Gastrocnemius medialis (tissue), 4 donors: ENCODE measurements at regions not wholly inside any gene's neighbourhood (a gene's known extent, or its start where the extent isn't known, plus 50 kb on each side); places are given as distances from the start of the nearest gene placed in this dataset.

Source experiments
- ATAC-seq, 2 donors: fragments of 150-250 bp; one replicate each; pipeline ENCODE4 v1.9.1; 2016
- DNase-seq, 2 donors: peaks; one replicate each; pipeline ENCODE4 v3.0.0-alpha.2; 2019
- H3K27ac ChIP-seq, 4 donors: fragments of 200-600 bp; sonication (generic); 1 replicate in 1 of 4; 2 replicates in 3 of 4; pipeline ENCODE4 v1.5.1; 2016 to 2018; ENCODE audit warnings: mild to moderate bottlenecking in 2 of 4, moderate library complexity in 1 of 4
- H3K27me3 ChIP-seq, 3 donors: fragments of 200-600 bp; sonication (generic) in 2 of 3; 1 replicate in 1 of 3; 2 replicates in 2 of 3; pipeline versions ENCODE4 v1.5.1 to v1.6.0; 2016 to 2019; ENCODE audit warnings: mild to moderate bottlenecking in 1 of 3, moderate library complexity in 1 of 3
- H3K36me3 ChIP-seq, 2 donors: fragments of 200-600 bp; sonication (generic) in 1 of 2; one replicate each; pipeline ENCODE4 v1.5.1; 2017 to 2018
- H3K4me1 ChIP-seq, 2 donors: fragments of 200-600 bp; sonication (generic) in 1 of 2; one replicate each; pipeline ENCODE4 v1.5.1; 2016 to 2017; ENCODE audit warnings: mild to moderate bottlenecking in 2 of 2
- H3K4me3 ChIP-seq, 4 donors: fragments of 200-600 bp; sonication (generic) in 3 of 4; 1 replicate in 1 of 4; 2 replicates in 3 of 4; pipeline ENCODE4 v1.5.1; 2016 to 2019; ENCODE audit warnings: mild to moderate bottlenecking in 2 of 4
- H3K9me3 ChIP-seq, 3 donors: fragments of 200-600 bp; sonication (generic) in 2 of 3; 1 replicate in 1 of 3; 2 replicates in 2 of 3; pipeline ENCODE4 v1.5.1; 2016 to 2019
- CTCF ChIP-seq, 5 experiments: fragments of 450-650 bp in 3 of 5; fragments of 200-600 bp in 2 of 5; sonication (generic) in 2 of 5; IDR thresholded peaks in 4 of 5; conservative IDR thresholded peaks in 1 of 5; 1 replicate in 4 of 5; 2 replicates in 1 of 5; pipeline ENCODE4 v1.5.1; 2016 to 2019; ENCODE audit warnings: antibody characterized with exemption in 5 of 5, mild to moderate bottlenecking in 3 of 5, moderate library complexity in 3 of 5
- POLR2A ChIP-seq, 2 donors: fragments of 450-650 bp; IDR thresholded peaks; one replicate each; pipeline ENCODE4 v1.6.1; 2017; ENCODE audit warnings: antibody characterized with exemption in 2 of 2, mild to moderate bottlenecking in 2 of 2, moderate library complexity in 2 of 2
- in situ Hi-C, 4 donors: fragments of 200-750 bp; cut with MboI; loops; one replicate each; pipeline versions ENCODE4 v1.15.0 to v1.8.0; 2017; ENCODE audit warnings: low sequenced_read_pairs in 4 of 4
- intact Hi-C: fragments of 100-400 bp; cut with DNase I; formaldehyde crosslinking; loops from one replicate; pipeline ENCODE4 v1.15.1; 2023; ENCODE audit warnings: low total_unique reads

- intact Hi-C loops (no loop called here), in situ Hi-C loops (no loop called here)
- Histone ChIP-seq H3K27ac (no peak overlapping the region), H3K4me3 (no peak overlapping the region), H3K36me3 (no peaks in the 10 kb centered on the region), H3K4me1 (peaks cover 0 to 13% of the 10 kb centered on the region in 2 donors), H3K27me3 (no peaks in the 10 kb centered on the region), H3K9me3 (no peaks in the 10 kb centered on the region)
- DNase-seq: no peak
- no peak for ATAC-seq
- TF ChIP-seq POLR2A (IDR thresholded peaks at IDR 0.05) (no peak), CTCF (IDR thresholded peaks at IDR 0.05 in 4 of 5, conservative IDR thresholded peaks at IDR 0.05 in 1 of 5) (no peak)
Measured at GRCh38 chr10:91049296-91049987, 128.6 kb upstream of the ANKRD1 start.

DNA sequence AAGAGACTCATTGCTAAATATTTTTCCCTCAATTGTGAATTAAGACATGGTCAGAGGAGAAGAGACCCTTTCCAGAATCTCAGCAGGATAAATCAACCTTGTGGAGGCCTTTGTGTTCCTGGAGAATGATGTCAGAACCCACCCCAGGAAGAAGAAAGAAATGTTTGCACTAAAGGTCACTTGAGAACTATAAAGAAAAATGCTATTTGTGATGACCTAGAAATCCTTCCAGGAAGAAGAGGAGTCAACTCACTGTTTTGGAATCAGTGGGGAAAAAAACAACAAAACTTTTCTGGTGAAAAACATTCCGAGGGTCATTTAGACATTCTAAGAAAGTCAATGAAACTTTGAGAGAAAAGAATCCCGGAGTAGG, 129.1 kb upstream of the ANKRD1 start:
- intact Hi-C loops (no loop called here), in situ Hi-C loops (no loop called here)
- Histone ChIP-seq H3K4me1 (peaks cover 0 to 13% of the 10 kb centered on the region in 2 donors), H3K27me3 (no peaks in the 10 kb centered on the region), H3K4me3 (no peak overlapping the region), H3K9me3 (no peaks in the 10 kb centered on the region), H3K27ac (peak overlapping the region in 1 of 4 donors; percentile 21), H3K36me3 (no peaks in the 10 kb centered on the region)
- no peak for ATAC-seq
- TF ChIP-seq POLR2A (IDR thresholded peaks at IDR 0.05) (no peak), CTCF (IDR thresholded peaks at IDR 0.05 in 4 of 5, conservative IDR thresholded peaks at IDR 0.05 in 1 of 5) (no peak)
- DNase-seq: no peak

GRCh38 chr10:91050371-91051034, 129.6 kb upstream of the ANKRD1 start:
- in situ Hi-C loops: no loop called here
- Histone ChIP-seq H3K27ac (peak overlapping the region in 2 of 4 donors; percentile 11 to 21), H3K27me3 (no peaks in the 10 kb centered on the region), H3K9me3 (no peaks in the 10 kb centered on the region), H3K4me1 (peaks cover 0 to 13% of the 10 kb centered on the region in 2 donors), H3K36me3 (no peaks in the 10 kb centered on the region), H3K4me3 (no peak overlapping the region)
- TF ChIP-seq POLR2A (IDR thresholded peaks at IDR 0.05): no peak
- no peak for TF ChIP-seq CTCF (IDR thresholded peaks at IDR 0.05 in 4 of 5, conservative IDR thresholded peaks at IDR 0.05 in 1 of 5)
- peak; percentile 62 to 71 for ATAC-seq
- DNase-seq: no peak
- intact Hi-C loops: no loop called here

- Histone ChIP-seq H3K9me3 (no peaks in the 10 kb centered on the region), H3K27me3 (no peaks in the 10 kb centered on the region), H3K27ac (no peak overlapping the region), H3K36me3 (no peaks in the 10 kb centered on the region), H3K4me1 (peaks cover 0 to 13% of the 10 kb centered on the region in 2 donors), H3K4me3 (no peak overlapping the region)
- ATAC-seq (no peak), DNase-seq (no peak)
- TF ChIP-seq CTCF (IDR thresholded peaks at IDR 0.05 in 4 of 5, conservative IDR thresholded peaks at IDR 0.05 in 1 of 5) (no peak), POLR2A (IDR thresholded peaks at IDR 0.05) (no peak)
- intact Hi-C loops: no loop called here
- in situ Hi-C loops: no loop called here
Measured at GRCh38 chr10:91051829-91052228, 130.9 kb upstream of the ANKRD1 start.
